ENCODE measurements at regions not wholly inside any gene's neighbourhood (a gene's known extent, or its start where the extent isn't known, plus 50 kb on each side); places are given as distances from the start of the nearest gene placed in this dataset.

GRCh38 chr12:60803147-60803546, 1207.3 kb downstream of the SLC16A7 start:
- DNase-seq = no peak

GRCh38 chr12:60805364-60805763, 1209.5 kb downstream of the SLC16A7 start:
- DNase-seq = no peak

- DNase-seq = no peak
Observed at GRCh38 chr12:60819794-60820193, 1224.0 kb downstream of the SLC16A7 start.

GRCh38 chr12:60822580-60822979, 1226.8 kb downstream of the SLC16A7 start:
- DNase-seq = no peak

- no peak for DNase-seq
Observed at GRCh38 chr12:60830381-60830780, 1234.6 kb downstream of the SLC16A7 start.

- DNase-seq = no peak
Observed at GRCh38 chr12:60832290-60832689, 1236.5 kb downstream of the SLC16A7 start.

GRCh38 chr12:60834372-60834771, 1238.5 kb downstream of the SLC16A7 start:
- DNase-seq = no peak

GRCh38 chr12:60834806-60835205, 1239.0 kb downstream of the SLC16A7 start:
- DNase-seq = no peak

- no peak for DNase-seq
Observed at GRCh38 chr12:60836651-60837050, 1240.8 kb downstream of the SLC16A7 start.

- DNase-seq = no peak
Observed at GRCh38 chr12:60842181-60842580, 1246.4 kb downstream of the SLC16A7 start.

GRCh38 chr12:60844101-60844500, 1248.3 kb downstream of the SLC16A7 start:
- no peak for DNase-seq

- DNase-seq = no peak
Observed at GRCh38 chr12:60844875-60845274, 1249.0 kb downstream of the SLC16A7 start.

GRCh38 chr12:60845696-60846095, 1249.9 kb downstream of the SLC16A7 start:
- DNase-seq = no peak

- no peak for DNase-seq
Observed at GRCh38 chr12:60847281-60847680, 1251.5 kb downstream of the SLC16A7 start.

- no peak for DNase-seq
Observed at GRCh38 chr12:60849723-60850122, 1253.9 kb downstream of the SLC16A7 start.

GRCh38 chr12:60853407-60853806, 1257.6 kb downstream of the SLC16A7 start:
- DNase-seq = no peak

GRCh38 chr12:60863421-60863820, 1267.6 kb downstream of the SLC16A7 start:
- DNase-seq = no peak

- no peak for DNase-seq
Observed at GRCh38 chr12:60872219-60872618, 1276.4 kb downstream of the SLC16A7 start.

GRCh38 chr12:60872850-60873713, 1277.3 kb downstream of the SLC16A7 start:
- DNase-seq = no peak

- no peak for DNase-seq
Observed at GRCh38 chr12:60874091-60874490, 1278.3 kb downstream of the SLC16A7 start.

- DNase-seq = no peak
Observed at GRCh38 chr12:60920841-60921495, 1325.1 kb downstream of the SLC16A7 start.

- DNase-seq = no peak
Observed at GRCh38 chr12:60921541-60921940, 1325.7 kb downstream of the SLC16A7 start.

- no peak for DNase-seq
Observed at GRCh38 chr12:60926256-60926655, 1330.4 kb downstream of the SLC16A7 start.

- no peak for DNase-seq
Observed at GRCh38 chr12:60930151-60930550, 1330.1 kb upstream of the USP15 start.

Data from activated T-cell treated with anti-CD3 and anti-CD28 coated beads for 4 hours (primary cell).